H1 (cell line): ENCODE measurements at regions not wholly inside any gene's neighbourhood (a gene's known extent, or its start where the extent isn't known, plus 50 kb on each side); places are given as distances from the start of the nearest gene placed in this dataset.

ENCODE experiments used
- CTCF ChIA-PET: fragments of 300-600 bp; sonication (Branson Sonifier 250); formaldehyde crosslinking; loops from one replicate; lab custom pipeline; 2021; ENCODE audit not compliant: partially characterized antibody; lab: Charles Lee
- POLR2A ChIA-PET: fragments of 300-600 bp; sonication (Branson Sonifier 250); formaldehyde crosslinking; loops from one replicate; lab custom pipeline; 2021; ENCODE audit warnings: inconsistent platforms; ENCODE audit not compliant: partially characterized antibody; lab: Charles Lee
- DNase-seq, 2 experiments: peaks; one replicate each; pipeline versions ENCODE4 v3.0.0 to v3.0.0-alpha.2; 2010 to 2022; ENCODE audit warnings: low spot score in 2 of 2, low read depth in 1 of 2, mixed read lengths in 1 of 2
- FAIRE-seq: peaks from 2 replicates; lab custom pipeline; 2011; peaks lifted over from hg19 to GRCh38; lab: Jason Lieb, UNC
- H2AFZ ChIP-seq: 2 replicates; pipeline ENCODE4 v1.8.1; 2012; ENCODE audit warnings: low read length, inconsistent platforms
- H2AK5ac ChIP-seq: 2 replicates; pipeline ENCODE4 v1.6.1; 2013; ENCODE audit warnings: low read depth, low read length
- H2BK120ac ChIP-seq: replicated peaks from 2 replicates; pipeline ENCODE3; 2013; ENCODE audit warnings: low read depth, low read length, inconsistent platforms
- H2BK12ac ChIP-seq: 2 replicates; pipeline ENCODE4 v1.6.1; 2013; ENCODE audit warnings: low read depth, low read length
- H2BK15ac ChIP-seq: 2 replicates; pipeline ENCODE4 v1.6.1; 2013; ENCODE audit warnings: low read length
- H2BK20ac ChIP-seq: 2 replicates; pipeline ENCODE4 v1.6.1; 2013; ENCODE audit warnings: low read length
- H2BK5ac ChIP-seq: 2 replicates; pipeline ENCODE4 v1.6.1; 2013; ENCODE audit warnings: low read depth, low read length
- H3K14ac ChIP-seq: 2 replicates; pipeline ENCODE4 v1.6.1; 2013; ENCODE audit warnings: inconsistent platforms; ENCODE audit not compliant: insufficient read length
- H3K18ac ChIP-seq: 2 replicates; pipeline ENCODE4 v1.6.1; 2013; ENCODE audit warnings: low read length; ENCODE audit errors: extremely low read depth
- H3K23ac ChIP-seq: 2 replicates; pipeline ENCODE4 v1.6.1; 2013; ENCODE audit warnings: inconsistent platforms; ENCODE audit not compliant: insufficient read length
- H3K23me2 ChIP-seq: 2 replicates; pipeline ENCODE4 v1.6.1; 2013; ENCODE audit warnings: low read depth, low read length
- H3K27ac ChIP-seq: 2 replicates; pipeline ENCODE4 v1.6.1; 2011; ENCODE audit warnings: low read depth, low read length, inconsistent platforms
- H3K27me3 ChIP-seq, 4 experiments: replicated peaks in 1 of 4; 1 replicate in 1 of 4; 2 replicates in 3 of 4; pipeline versions ENCODE4 v1.6.1 to v1.8.1; 2011 to 2013; ENCODE audit warnings: low read length in 3 of 4, mild to moderate bottlenecking in 3 of 4, inconsistent platforms in 2 of 4, mixed read lengths in 2 of 4, moderate library complexity in 1 of 4; ENCODE audit not compliant: control insufficient read depth in 3 of 4, insufficient read depth in 3 of 4; ENCODE audit errors: extremely low read depth in 1 of 4
- H3K36me3 ChIP-seq, 4 experiments: 2 replicates each; pipeline versions ENCODE4 v1.6.1 to v1.8.1; 2011 to 2013; ENCODE audit warnings: mild to moderate bottlenecking in 4 of 4, low read length in 3 of 4, moderate library complexity in 2 of 4, control low read depth in 1 of 4, inconsistent platforms in 1 of 4; ENCODE audit not compliant: insufficient read depth in 4 of 4, control insufficient read depth in 2 of 4
- H3K4ac ChIP-seq: replicated peaks from 2 replicates; pipeline ENCODE3; 2013; ENCODE audit warnings: low read length, low read depth, mixed read lengths, inconsistent platforms; ENCODE audit not compliant: insufficient read length
- H3K4me1 ChIP-seq, 4 experiments: replicated peaks in 1 of 4; 1 replicate in 1 of 4; 2 replicates in 3 of 4; pipeline versions ENCODE4 v1.6.1 to v1.8.1; 2011 to 2013; ENCODE audit warnings: low read length in 3 of 4, inconsistent platforms in 2 of 4, mixed read lengths in 1 of 4; ENCODE audit not compliant: insufficient read depth in 4 of 4, control insufficient read depth in 3 of 4
- H3K4me2 ChIP-seq, 2 experiments: 2 replicates each; pipeline versions ENCODE4 v1.6.1 to v1.8.1; 2011 to 2013; ENCODE audit warnings: low read depth in 2 of 2, low read length in 2 of 2, control low read depth in 1 of 2, inconsistent platforms in 1 of 2, mild to moderate bottlenecking in 1 of 2; ENCODE audit not compliant: insufficient read depth in 1 of 2
- H3K4me3 ChIP-seq, 4 experiments: fragments of 200-600, 300-600 bp in 1 of 4; sonication (generic), shearing (Covaris generic), sonication (Bioruptor Twin) in 1 of 4; 2 replicates each; pipeline versions ENCODE4 v1.5.1 to v1.8.1; 2011 to 2016; ENCODE audit warnings: low read length in 4 of 4, low read depth in 3 of 4, control low read depth in 2 of 4, inconsistent platforms in 2 of 4, mild to moderate bottlenecking in 2 of 4, mixed read lengths in 1 of 4, moderate library complexity in 1 of 4; ENCODE audit not compliant: insufficient read depth in 2 of 4; ENCODE audit errors: extremely low read depth in 1 of 4
- H3K56ac ChIP-seq: replicated peaks from 2 replicates; pipeline ENCODE3; 2013; ENCODE audit warnings: low read depth, mild to moderate bottlenecking, mixed read lengths, low read length, inconsistent platforms; ENCODE audit not compliant: insufficient read length
- H3K79me1 ChIP-seq: 2 replicates; pipeline ENCODE4 v1.6.1; 2013; ENCODE audit warnings: low read depth, low read length, control low read depth
- H3K79me2 ChIP-seq, 2 experiments: 2 replicates each; pipeline versions ENCODE4 v1.6.1 to v1.8.1; 2012 to 2013; ENCODE audit warnings: low read length in 2 of 2, mild to moderate bottlenecking in 2 of 2, inconsistent platforms in 1 of 2; ENCODE audit not compliant: insufficient read depth in 2 of 2, control insufficient read depth in 1 of 2
- H3K9ac ChIP-seq, 4 experiments: replicated peaks in 1 of 4; 1 replicate in 1 of 4; 2 replicates in 3 of 4; pipeline versions ENCODE4 v1.6.1 to v1.8.1; 2011 to 2013; ENCODE audit warnings: low read depth in 3 of 4, low read length in 3 of 4, control low read depth in 2 of 4, mild to moderate bottlenecking in 2 of 4, moderate library complexity in 2 of 4, inconsistent platforms in 1 of 4; ENCODE audit errors: extremely low read depth in 1 of 4
- H3K9me3 ChIP-seq, 2 experiments: 2 replicates each; pipeline versions ENCODE4 v1.6.1 to v1.8.1; 2012 to 2013; ENCODE audit warnings: mild to moderate bottlenecking in 2 of 2, moderate library complexity in 2 of 2, control low read depth in 1 of 2, inconsistent platforms in 1 of 2, low read depth in 1 of 2, low read length in 1 of 2, mixed read lengths in 1 of 2; ENCODE audit not compliant: insufficient read depth in 2 of 2
- H4K20me1 ChIP-seq, 2 experiments: replicated peaks in 1 of 2; 2 replicates each; pipeline versions ENCODE3 to v1.8.1; 2011 to 2013; ENCODE audit warnings: inconsistent platforms in 2 of 2, low read length in 2 of 2, mild to moderate bottlenecking in 1 of 2; ENCODE audit not compliant: insufficient read depth in 2 of 2, control insufficient read depth in 1 of 2
- H4K5ac ChIP-seq: 2 replicates; pipeline ENCODE4 v1.6.1; 2013; ENCODE audit warnings: low read length, low read depth, mixed read lengths, inconsistent platforms; ENCODE audit not compliant: insufficient read length
- H4K8ac ChIP-seq: 2 replicates; pipeline ENCODE4 v1.8.0; 2013; ENCODE audit warnings: mild to moderate bottlenecking, moderate library complexity, low read length, inconsistent platforms; ENCODE audit not compliant: insufficient read depth; ENCODE audit errors: extremely low read depth
- H4K91ac ChIP-seq: replicated peaks from 2 replicates; pipeline ENCODE3; 2013; ENCODE audit warnings: low read length, mixed read lengths, inconsistent platforms; ENCODE audit not compliant: insufficient read length
- ASH2L ChIP-seq: fragments of 200-600, 300-600 bp; sonication (generic); IDR thresholded peaks from one replicate; pipeline ENCODE4 v1.7.1; 2017; ENCODE audit warnings: low read length
- BCL11A ChIP-seq, 2 experiments: IDR thresholded peaks; one replicate each; pipeline ENCODE4 v1.6.1; 2011; ENCODE audit warnings: low read depth in 2 of 2, low read length in 2 of 2, mild to moderate bottlenecking in 2 of 2
- CBX5 ChIP-seq: fragments of 300-800, 300-1000 bp; sonication (generic); IDR thresholded peaks from 2 replicates; pipeline ENCODE4 v1.7.1; 2016; ENCODE audit warnings: antibody characterized with exemption, low read length, low read depth
- CEBPB ChIP-seq: IDR thresholded peaks from 2 replicates; pipeline ENCODE4 v1.6.1; 2012; ENCODE audit warnings: low read depth, low read length
- CTCF ChIP-seq, 3 experiments: IDR thresholded peaks; 1 replicate in 2 of 3; 2 replicates in 1 of 3; pipeline versions ENCODE4 v1.5.1 to v1.6.1; 2011; ENCODE audit warnings: low read length in 3 of 3, mild to moderate bottlenecking in 3 of 3, inconsistent platforms in 2 of 3, low read depth in 1 of 3, moderate library complexity in 1 of 3; ENCODE audit not compliant: insufficient read depth in 1 of 3; ENCODE audit errors: control extremely low read depth in 1 of 3
- FOSL1 ChIP-seq: IDR thresholded peaks from 2 replicates; pipeline ENCODE4 v1.6.1; 2011; ENCODE audit warnings: mild to moderate bottlenecking, low read depth, low read length, moderate library complexity; ENCODE audit not compliant: insufficient read depth
- GTF2F1 ChIP-seq: IDR thresholded peaks from 2 replicates; pipeline ENCODE4 v1.6.1; 2012; ENCODE audit warnings: low read depth, low read length, improper control_type of control experiment, borderline replicate concordance
- POLR2A ChIP-seq, 2 experiments: IDR thresholded peaks; 1 replicate in 1 of 2; 2 replicates in 1 of 2; pipeline ENCODE4 v1.6.1; 2011; ENCODE audit warnings: low read depth in 2 of 2, low read length in 2 of 2, mild to moderate bottlenecking in 2 of 2; ENCODE audit errors: control extremely low read depth in 1 of 2
- RAD21 ChIP-seq, 2 experiments: IDR thresholded peaks in 1 of 2; conservative IDR thresholded peaks in 1 of 2; 2 replicates each; pipeline ENCODE4 v1.6.1; 2011; ENCODE audit warnings: low read depth in 2 of 2, low read length in 2 of 2, improper control_type of control experiment in 1 of 2, inconsistent platforms in 1 of 2, mild to moderate bottlenecking in 1 of 2, moderate library complexity in 1 of 2
- RBBP5 ChIP-seq: IDR thresholded peaks from 2 replicates; pipeline ENCODE4 v1.7.1; 2012; ENCODE audit warnings: low read depth, mild to moderate bottlenecking, inconsistent platforms, low read length, moderate library complexity, borderline replicate concordance
- RFX5 ChIP-seq: IDR thresholded peaks from 2 replicates; pipeline ENCODE4 v1.6.1; 2011; ENCODE audit warnings: low read depth, low read length, improper control_type of control experiment, borderline replicate concordance
- SP1 ChIP-seq: IDR thresholded peaks from 2 replicates; pipeline ENCODE4 v1.6.1; 2011; ENCODE audit warnings: low read depth, low read length
- SP2 ChIP-seq: IDR thresholded peaks from 2 replicates; pipeline ENCODE4 v1.6.1; 2012; ENCODE audit warnings: mild to moderate bottlenecking, low read length, inconsistent platforms
- WGBS, 2 experiments: shearing (Covaris generic) in 1 of 2; methylation state at CpG; one replicate each; pipeline versions ENCODE4 v1.1.6 to v1.1.7; 2013 to 2015; ENCODE audit warnings: low lambda C conversion rate in 2 of 2, mixed read lengths in 2 of 2, inconsistent platforms in 1 of 2, low coverage in 1 of 2, missing lambda C conversion rate in 1 of 2; ENCODE audit not compliant: insufficient replicate concordance in 2 of 2, insufficient coverage in 1 of 2, insufficient read length in 1 of 2; ENCODE audit errors: extremely low coverage in 1 of 2, missing lambda C conversion rate in 1 of 2; 5-methylcytosine and 5-hydroxymethylcytosine counted together

GRCh38 chr5:87885758-87886157 is 382.9 kb downstream of the TMEM161B start:
- POLR2A ChIA-PET = no interaction called here
- no peak overlapping the region for H3K23ac ChIP-seq
- no peak overlapping the region for H3K27ac ChIP-seq
- no peak for DNase-seq
- no peak overlapping the region for H4K91ac ChIP-seq
- no peak overlapping the region for H2BK120ac ChIP-seq
- no peaks in the 10 kb centered on the region for H3K79me1 ChIP-seq
- no peak for FAIRE-seq
- CTCF ChIA-PET = interaction anchor here (1.3 kb wide), 1 partner anchor 260 kb away, joined by 3 read pairs; no protein-coding TSS in a partner anchor
- H3K18ac ChIP-seq = no peak overlapping the region
- H3K9me3 ChIP-seq = no peaks in the 10 kb centered on the region
- no peak overlapping the region for H4K5ac ChIP-seq
- H3K79me2 ChIP-seq = no peaks in the 10 kb centered on the region
- peaks cover 0 to 4% of the 10 kb centered on the region in 2 experiments for H4K20me1 ChIP-seq
- H2BK15ac ChIP-seq = no peak overlapping the region
- no peak overlapping the region for H3K4me3 ChIP-seq
- no peak overlapping the region for H3K9ac ChIP-seq
- H2AFZ ChIP-seq = no peak overlapping the region
- no peak overlapping the region for H3K4ac ChIP-seq
- H2AK5ac ChIP-seq = no peak overlapping the region
- no peak overlapping the region for H3K4me2 ChIP-seq
- no peak overlapping the region for H3K14ac ChIP-seq
- H3K56ac ChIP-seq = no peak overlapping the region
- H2BK12ac ChIP-seq = no peak overlapping the region
- H2BK5ac ChIP-seq = no peak overlapping the region
- no peaks in the 10 kb centered on the region for H3K36me3 ChIP-seq
- H3K27me3 ChIP-seq = no peaks in the 10 kb centered on the region
- H4K8ac ChIP-seq = no peak overlapping the region
- WGBS, 2 experiments = 82% methylated on average over 1 of the region's 1 CpG; no CpG with 5 or more reads in 1 of the 2 experiments
- H3K4me1 ChIP-seq = no peaks in the 10 kb centered on the region
- H3K23me2 ChIP-seq = no peaks in the 10 kb centered on the region
- H2BK20ac ChIP-seq = no peak overlapping the region
- TF ChIP-seq CBX5 (no peak), SP1 (no peak), GTF2F1 (no peak), ASH2L (no peak), POLR2A (IDR thresholded peaks at IDR 0.05; ENCODE audit: control extremely low read depth in 1 of 2, low read depth in 2 of 2, low read length in 2 of 2) (no peak), RBBP5 (no peak), SP2 (no peak), BCL11A (IDR thresholded peaks at IDR 0.05; ENCODE audit: low read depth in 2 of 2, low read length in 2 of 2) (no peak), FOSL1 (no peak), RFX5 (no peak), RAD21 (IDR thresholded peaks at IDR 0.05 in 1 of 2, conservative IDR thresholded peaks at IDR 0.05 in 1 of 2; ENCODE audit: low read depth in 2 of 2, low read length in 2 of 2) (peak; percentile 40 to 43; a peak in 3 of 4 replicates), CTCF (IDR thresholded peaks at IDR 0.05; ENCODE audit: control extremely low read depth in 1 of 3, insufficient read depth in 1 of 3, low read depth in 1 of 3, low read length in 3 of 3) (peak in 1 of 3 experiments; percentile 7; a peak in 1 of 4 replicates), CEBPB (no peak)
